GM23248 (cell line): ENCODE measurements at regions not wholly inside any gene's neighbourhood (a gene's known extent, or its start where the extent isn't known, plus 50 kb on each side); places are given as distances from the start of the nearest gene placed in this dataset.

Experiments used
- DNase-seq: peaks from one replicate; pipeline ENCODE4 v3.0.0-alpha.2; 2015
- H2AFZ ChIP-seq: fragments of 200-600 bp; sonication (generic); 2 replicates; pipeline ENCODE4 v1.6.1; 2016; ENCODE audit warnings: antibody characterized with exemption
- H3F3A ChIP-seq: fragments of 200-600 bp; sonication (generic); 2 replicates; pipeline ENCODE4 v1.6.1; 2016; ENCODE audit warnings: mild to moderate bottlenecking, antibody characterized with exemption, mixed run types; ENCODE audit not compliant: insufficient read depth
- H3K27ac ChIP-seq: fragments of 200-600 bp; sonication (generic); 2 replicates; pipeline ENCODE4 v1.5.1; 2016; ENCODE audit warnings: mild to moderate bottlenecking
- H3K27me3 ChIP-seq: fragments of 200-600 bp; sonication (generic); replicated peaks from 2 replicates; pipeline ENCODE4 v1.6.1; 2016; ENCODE audit warnings: mild to moderate bottlenecking; ENCODE audit not compliant: insufficient read depth
- H3K36me3 ChIP-seq: fragments of 200-600 bp; sonication (generic); 2 replicates; pipeline ENCODE4 v1.6.1; 2016; ENCODE audit warnings: low read depth, mild to moderate bottlenecking
- H3K4me1 ChIP-seq: fragments of 200-600 bp; sonication (generic); 2 replicates; pipeline ENCODE4 v1.6.1; 2016; ENCODE audit warnings: mild to moderate bottlenecking; ENCODE audit not compliant: insufficient read depth
- H3K4me2 ChIP-seq: fragments of 200-600 bp; sonication (generic); one replicate; pipeline ENCODE4 v1.6.1; 2016; ENCODE audit warnings: mild to moderate bottlenecking; ENCODE audit not compliant: unreplicated experiment
- H3K4me3 ChIP-seq: fragments of 200-600 bp; sonication (generic); 2 replicates; pipeline ENCODE4 v1.5.1; 2016; ENCODE audit warnings: mild to moderate bottlenecking
- H3K79me2 ChIP-seq: fragments of 200-600 bp; sonication (generic); 2 replicates; pipeline ENCODE4 v1.6.1; 2016; ENCODE audit warnings: mild to moderate bottlenecking; ENCODE audit not compliant: insufficient read depth
- H3K9ac ChIP-seq: fragments of 200-600 bp; sonication (generic); 2 replicates; pipeline ENCODE4 v1.6.1; 2016; ENCODE audit warnings: mild to moderate bottlenecking
- H3K9me2 ChIP-seq: fragments of 200-600 bp; sonication (generic); 2 replicates; pipeline ENCODE4 v1.6.1; 2016; ENCODE audit warnings: mixed run types, mild to moderate bottlenecking, moderate library complexity; ENCODE audit not compliant: insufficient read depth
- H3K9me3 ChIP-seq: fragments of 200-600 bp; sonication (generic); one replicate; pipeline ENCODE4 v1.6.1; 2017; ENCODE audit warnings: low read depth
- H4K20me1 ChIP-seq: fragments of 200-600 bp; sonication (generic); 2 replicates; pipeline ENCODE4 v1.6.0; 2016; ENCODE audit not compliant: insufficient read depth
- EZH2 ChIP-seq: fragments of 200-600 bp; sonication (generic); IDR thresholded peaks from 2 replicates; pipeline ENCODE4 v1.6.1; 2018; ENCODE audit warnings: antibody characterized with exemption, mild to moderate bottlenecking; ENCODE audit not compliant: insufficient read depth, poor library complexity, severe bottlenecking
- EZH2phosphoT487 ChIP-seq: fragments of 200-600 bp; sonication (generic); IDR thresholded peaks from 2 replicates; pipeline ENCODE4 v1.6.1; 2018; ENCODE audit warnings: antibody characterized with exemption, moderate library complexity, mild to moderate bottlenecking, low read depth; ENCODE audit not compliant: insufficient read depth
- WGBS, 2 experiments: methylation state at CpG; one replicate each; pipeline ENCODE4 v1.1.6; 2015 to 2017; ENCODE audit warnings: low lambda C conversion rate in 2 of 2, low coverage in 1 of 2; ENCODE audit errors: missing lambda C conversion rate in 2 of 2; 5-methylcytosine and 5-hydroxymethylcytosine counted together
- in situ Hi-C: fragments of 300-500 bp; cut with MboI; formaldehyde crosslinking; loops from 2 replicates; pipeline ENCODE4 v1.15.0; 2020

GRCh38 chr2:179351057-179351456, 86.4 kb upstream of the SESTD1 start:
- in situ Hi-C loops = no loop called here
- Histone ChIP-seq H3K9me2 (no peaks in the 10 kb centered on the region), H3K27ac (no peak overlapping the region), H3K27me3 (no peaks in the 10 kb centered on the region), H3K9me3 (no peaks in the 10 kb centered on the region), H3K4me3 (no peak overlapping the region), H3F3A (0 out of 2 replicates have a peak, but pooled peaks cover under 1% of the 10 kb centered on the region), H3K36me3 (no peaks in the 10 kb centered on the region), H4K20me1 (no peaks in the 10 kb centered on the region), H3K4me1 (peaks cover 12% of the 10 kb centered on the region), H3K4me2 (no peak overlapping the region), H2AFZ (no peak overlapping the region), H3K79me2 (no peaks in the 10 kb centered on the region), H3K9ac (no peak overlapping the region)
- DNase-seq = no peak
- TF ChIP-seq EZH2phosphoT487 (no peak), EZH2 (no peak)
- 95 to 100% methylated on average over 2 of the region's 2 CpGs for WGBS, 2 experiments

GRCh38 chr2:179349670-179350303, 85.2 kb upstream of the SESTD1 start:
- no peak overlapping the region for H3K4me2 ChIP-seq
- 37 to 50% methylated on average over 1 of the region's 1 CpG for WGBS, 2 experiments
- no peaks in the 10 kb centered on the region for H4K20me1 ChIP-seq
- no peak overlapping the region for H3K4me3 ChIP-seq
- H3K79me2 ChIP-seq = no peaks in the 10 kb centered on the region
- no peak overlapping the region for H3K9ac ChIP-seq
- H3K9me3 ChIP-seq = no peaks in the 10 kb centered on the region
- DNase-seq = no peak
- no peaks in the 10 kb centered on the region for H3K9me2 ChIP-seq
- in situ Hi-C loops = loop anchor here (25.0 kb wide), 1 partner anchor 112 kb away; no protein-coding TSS in a partner anchor
- H2AFZ ChIP-seq = no peak overlapping the region
- H3F3A ChIP-seq = no peaks in the 10 kb centered on the region
- H3K4me1 ChIP-seq = peaks cover 11% of the 10 kb centered on the region
- H3K36me3 ChIP-seq = no peaks in the 10 kb centered on the region
- H3K27me3 ChIP-seq = no peaks in the 10 kb centered on the region
- no peak for TF ChIP-seq EZH2phosphoT487
- H3K27ac ChIP-seq = no peak overlapping the region

GRCh38 chr2:179348906-179349305, 84.3 kb upstream of the SESTD1 start:
- Histone ChIP-seq H3K36me3 (no peaks in the 10 kb centered on the region), H3K27ac (no peak overlapping the region), H3K9me2 (no peaks in the 10 kb centered on the region), H3F3A (no peaks in the 10 kb centered on the region), H3K9ac (no peak overlapping the region), H3K4me1 (peaks cover 14% of the 10 kb centered on the region), H3K4me3 (no peak overlapping the region), H3K79me2 (no peaks in the 10 kb centered on the region), H3K27me3 (no peaks in the 10 kb centered on the region), H2AFZ (peak overlapping the region; percentile 26; the same call in 1 of the 2 replicates), H3K4me2 (no peak overlapping the region), H3K9me3 (no peaks in the 10 kb centered on the region), H4K20me1 (no peaks in the 10 kb centered on the region)
- 36 to 46% methylated on average over 3 of the region's 3 CpGs for WGBS, 2 experiments
- in situ Hi-C loops = loop anchor here (25.0 kb wide), 1 partner anchor 112 kb away; no protein-coding TSS in a partner anchor
- TF ChIP-seq EZH2phosphoT487 (no peak), EZH2 (no peak)
- peak; percentile 26 for DNase-seq

- H3K4me1 ChIP-seq = peaks cover 14% of the 10 kb centered on the region
- in situ Hi-C loops = loop anchor here (25.0 kb wide), 1 partner anchor 108 kb away; no protein-coding TSS in a partner anchor
- no peaks in the 10 kb centered on the region for H3K9me2 ChIP-seq
- no peak for TF ChIP-seq EZH2phosphoT487
- no peak for TF ChIP-seq EZH2
- peak; percentile 36 for DNase-seq
- peak overlapping the region; percentile 78 for H2AFZ ChIP-seq
- H3K4me2 ChIP-seq = no peak overlapping the region
- no peaks in the 10 kb centered on the region for H3K36me3 ChIP-seq
- no peak overlapping the region for H3K4me3 ChIP-seq
- H3K79me2 ChIP-seq = no peaks in the 10 kb centered on the region
- H3F3A ChIP-seq = no peaks in the 10 kb centered on the region
- H3K27me3 ChIP-seq = no peaks in the 10 kb centered on the region
- no peaks in the 10 kb centered on the region for H4K20me1 ChIP-seq
- H3K27ac ChIP-seq = peak overlapping the region; percentile 31; the same call in 1 of the 2 replicates
- WGBS, 2 experiments = 42 to 74% methylated on average over 1 of the region's 1 CpG
- peak overlapping the region; percentile 5; the same call in 1 of the 2 replicates for H3K9ac ChIP-seq
- no peaks in the 10 kb centered on the region for H3K9me3 ChIP-seq
Observed at GRCh38 chr2:179344970-179345369, 80.3 kb upstream of the SESTD1 start.
